HG03378 (cell line): ENCODE measurements at regions not wholly inside any gene's neighbourhood (a gene's known extent, or its start where the extent isn't known, plus 50 kb on each side); places are given as distances from the start of the nearest gene placed in this dataset.
"Not testable (repeated sequence)": the region's sequence is repeated elsewhere in the genome, so short reads cannot be mapped to it uniquely, and the experiment has no call there.

ENCODE experiments used
- ATAC-seq: cut with Tn5 transposase; IDR thresholded peaks from one replicate; pipeline ENCODE4 v1.9.1; 2021; ENCODE audit warnings: mild to moderate bottlenecking, moderate library complexity; ENCODE audit not compliant: unreplicated experiment

- ATAC-seq = no peak
Measured at GRCh38 chr2:406231-406630, 118.3 kb upstream of the ALKAL2 start.

DNA sequence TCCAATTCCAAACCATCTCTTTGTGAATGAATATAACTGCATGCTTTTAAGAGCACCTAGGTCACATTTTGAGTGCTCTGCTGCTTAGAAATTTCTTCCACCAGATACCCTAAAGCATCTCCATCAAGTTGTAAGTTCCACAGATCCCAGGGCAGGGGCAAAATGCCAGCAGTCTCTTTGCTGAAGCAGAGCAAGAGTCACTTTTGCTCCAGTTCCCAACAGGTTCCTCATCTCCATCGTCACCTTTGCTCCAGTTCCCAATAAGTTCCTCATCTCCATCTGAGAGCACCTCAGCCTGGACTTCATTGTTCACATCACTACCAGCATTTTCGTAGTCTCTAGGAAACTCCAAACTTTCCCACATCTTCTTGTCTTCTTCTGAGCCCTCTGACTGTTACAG is 116.7 kb upstream of the ALKAL2 start:
- no peak for ATAC-seq

DNA sequence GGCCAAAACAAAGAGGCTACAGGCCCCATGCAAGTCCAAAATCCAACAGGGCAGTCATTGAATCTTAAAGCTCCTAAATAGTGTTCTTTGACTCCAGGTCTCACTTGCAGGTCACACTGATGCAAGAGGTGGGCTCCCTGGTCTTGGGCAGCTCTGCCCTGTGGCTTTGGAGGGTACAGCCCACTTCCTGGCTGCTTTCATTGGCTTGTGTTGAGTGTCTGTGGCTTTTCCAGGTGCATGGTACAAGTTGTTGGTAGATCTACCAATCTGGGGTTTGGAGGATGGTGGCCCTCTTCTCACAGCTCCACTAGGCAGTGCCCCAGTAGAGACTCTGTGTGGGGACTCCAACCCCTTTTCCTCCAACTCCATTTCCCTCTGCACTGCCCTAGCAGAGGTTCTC is 115.8 kb upstream of the ALKAL2 start:
- no peak for ATAC-seq

DNA sequence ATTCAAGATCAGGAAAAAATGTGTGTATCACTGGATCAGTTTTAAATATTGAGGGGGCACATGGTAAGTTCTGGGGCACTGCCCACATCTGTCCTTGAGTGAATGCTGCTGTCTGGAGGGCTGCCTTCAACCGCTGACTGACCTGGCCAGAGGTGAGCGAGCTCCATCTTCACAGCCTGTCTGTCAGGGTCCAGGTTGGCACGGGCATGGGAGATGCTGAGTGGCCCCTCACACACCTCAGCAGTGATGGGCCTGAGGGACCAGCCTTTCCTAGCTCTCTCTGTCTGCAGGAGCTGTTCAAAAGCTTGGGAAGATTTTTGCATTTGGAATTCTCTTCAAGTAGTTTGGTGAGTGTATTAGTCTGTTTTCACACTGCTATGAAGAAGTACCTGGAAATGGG is 114.8 kb upstream of the ALKAL2 start:
- no peak for ATAC-seq

- no peak for ATAC-seq
Measured at GRCh38 chr2:402206-402605, 114.3 kb upstream of the ALKAL2 start.

DNA sequence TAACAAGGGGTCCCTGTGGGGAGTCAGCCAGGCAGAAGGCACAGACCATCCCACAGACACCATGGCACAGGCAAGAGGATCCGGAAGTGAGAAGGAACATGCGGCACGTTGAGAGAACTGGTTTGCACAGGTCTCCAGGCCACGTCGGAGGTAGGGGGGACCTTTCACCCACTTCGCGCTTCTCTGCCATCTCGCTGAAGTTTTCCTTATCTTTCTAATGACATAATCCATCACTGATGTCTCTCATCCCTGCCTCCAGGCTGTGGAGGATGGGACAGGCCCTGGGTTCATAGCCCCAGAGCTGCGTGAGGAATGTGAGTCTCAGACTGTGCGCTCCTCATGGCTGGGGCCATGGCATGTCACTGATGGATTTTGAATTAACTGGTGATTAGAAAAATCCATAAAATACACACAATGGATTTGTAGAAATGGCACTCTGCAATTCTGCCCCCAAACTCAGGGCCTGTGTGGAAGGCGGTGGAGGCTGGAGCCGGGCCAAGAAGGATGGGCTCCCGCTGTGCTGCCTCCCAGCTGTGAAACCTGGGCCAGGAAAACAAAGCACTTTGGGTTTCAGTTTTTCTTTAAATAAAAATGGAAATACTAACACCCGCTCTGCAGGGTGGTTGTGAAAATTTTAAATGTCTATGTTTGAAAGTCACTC is 113.3 kb upstream of the ALKAL2 start:
- ATAC-seq = no peak

DNA sequence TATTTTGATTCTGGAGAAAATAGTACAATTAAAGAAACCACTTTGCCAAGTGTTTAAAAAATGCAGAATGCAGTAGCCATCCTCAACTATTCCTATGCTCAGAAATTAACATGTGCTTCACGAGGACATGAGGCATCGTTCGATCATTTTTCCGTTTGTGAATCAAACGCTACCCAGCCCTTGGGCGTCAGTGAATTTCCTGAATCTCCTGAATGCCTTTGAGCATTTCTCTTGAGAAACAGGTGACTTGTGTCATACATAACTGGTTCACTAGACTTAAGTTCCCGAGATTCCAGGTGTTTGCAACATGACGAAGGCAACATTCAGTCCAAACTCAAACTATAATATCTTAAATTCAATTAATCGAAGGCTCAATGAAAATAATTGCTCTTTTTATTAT is 110.0 kb upstream of the ALKAL2 start:
- no peak for ATAC-seq

GRCh38 chr2:397521-397920 is 109.6 kb upstream of the ALKAL2 start:
- no peak for ATAC-seq

DNA sequence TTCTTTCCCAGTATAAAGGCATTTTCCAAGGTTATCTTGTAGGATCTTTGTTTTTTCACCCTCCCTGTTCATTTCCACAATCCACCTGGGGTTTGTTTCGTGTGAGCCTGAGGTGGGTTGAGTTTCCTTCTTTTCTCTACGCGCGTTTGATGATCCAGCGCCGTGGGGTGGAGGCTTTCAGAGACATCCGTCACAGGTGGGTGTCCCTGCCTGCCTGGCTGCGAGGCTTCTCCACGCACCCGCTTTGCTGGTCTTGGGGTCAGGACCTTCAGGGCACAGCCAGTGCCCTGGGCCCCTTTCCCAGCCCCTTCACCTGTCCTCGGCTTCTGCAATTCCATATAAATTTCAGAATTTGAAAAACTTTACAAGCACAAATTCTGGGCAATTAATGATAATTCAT is 109.0 kb upstream of the ALKAL2 start:
- ATAC-seq = no peak

DNA sequence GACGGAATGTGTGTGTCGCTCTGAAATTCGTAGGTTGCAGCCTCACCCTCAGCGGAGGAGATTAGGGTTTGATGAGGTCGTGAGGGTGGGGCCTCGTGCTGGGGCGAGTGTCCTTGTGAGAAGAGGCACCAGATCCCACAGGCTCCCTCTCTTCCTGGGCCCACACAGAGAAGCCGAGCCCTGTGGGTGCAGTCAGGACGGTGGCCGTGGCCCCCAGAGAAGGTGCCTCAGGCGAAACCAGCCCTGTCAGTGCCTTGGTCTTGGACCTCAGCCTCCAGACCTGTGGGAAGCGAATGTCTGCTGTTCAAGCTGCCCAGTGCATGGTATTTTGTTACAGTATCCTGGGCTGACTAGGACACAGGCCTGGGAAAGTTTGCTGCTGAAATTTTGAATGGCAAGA is 108.0 kb upstream of the ALKAL2 start:
- no peak for ATAC-seq

DNA sequence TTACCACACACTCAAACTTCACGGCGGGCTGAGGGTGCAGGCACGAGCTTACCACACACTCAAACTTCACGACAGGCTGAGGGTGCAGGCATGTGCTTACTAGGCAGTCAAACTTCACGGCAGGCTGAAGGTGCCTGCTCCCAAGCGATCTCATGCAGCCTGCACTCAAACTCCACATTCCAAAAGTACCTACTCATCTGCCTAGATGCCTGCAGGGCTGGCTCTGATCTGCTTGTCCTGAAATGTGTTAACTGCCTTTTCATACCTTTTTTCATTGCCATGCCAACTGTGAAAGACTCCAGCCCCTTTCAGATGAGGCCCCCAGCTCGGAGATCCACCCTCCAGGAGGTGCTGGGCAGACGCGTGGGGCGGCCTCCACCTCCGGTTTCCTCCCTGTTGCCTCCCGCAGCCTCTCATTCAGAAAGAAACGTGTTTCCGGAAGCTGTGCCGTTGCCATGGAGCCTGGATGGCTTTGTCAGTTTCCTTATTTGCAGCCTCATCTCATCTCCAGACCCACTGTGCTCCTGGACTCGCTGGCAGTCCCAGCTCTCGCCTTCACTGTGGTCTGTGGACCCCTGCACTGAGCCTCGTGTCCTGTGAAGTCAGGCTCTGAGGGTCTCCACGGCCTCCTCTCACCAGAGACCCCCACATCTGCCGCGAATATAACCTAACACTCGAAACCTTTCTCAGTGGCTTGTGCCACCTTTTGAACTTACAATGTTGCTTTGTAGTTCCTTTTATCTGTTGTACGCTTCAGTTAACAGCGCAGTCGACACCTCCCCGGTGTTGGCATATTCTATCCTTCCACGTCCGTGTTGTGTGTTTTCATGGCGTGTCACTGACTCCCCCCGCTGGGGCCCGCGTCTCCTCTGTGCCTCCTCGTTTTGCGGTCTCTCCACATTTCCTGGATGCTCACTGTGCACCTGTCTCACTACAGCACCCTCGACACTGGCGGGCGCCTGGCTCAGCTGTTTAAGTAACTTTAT is 106.1 kb upstream of the ALKAL2 start:
- ATAC-seq = peak; percentile 71

GRCh38 chr2:392926-393280 is 105.0 kb upstream of the ALKAL2 start:
- ATAC-seq = no peak

- ATAC-seq = no peak
Measured at GRCh38 chr2:392181-392925, 104.5 kb upstream of the ALKAL2 start.

DNA sequence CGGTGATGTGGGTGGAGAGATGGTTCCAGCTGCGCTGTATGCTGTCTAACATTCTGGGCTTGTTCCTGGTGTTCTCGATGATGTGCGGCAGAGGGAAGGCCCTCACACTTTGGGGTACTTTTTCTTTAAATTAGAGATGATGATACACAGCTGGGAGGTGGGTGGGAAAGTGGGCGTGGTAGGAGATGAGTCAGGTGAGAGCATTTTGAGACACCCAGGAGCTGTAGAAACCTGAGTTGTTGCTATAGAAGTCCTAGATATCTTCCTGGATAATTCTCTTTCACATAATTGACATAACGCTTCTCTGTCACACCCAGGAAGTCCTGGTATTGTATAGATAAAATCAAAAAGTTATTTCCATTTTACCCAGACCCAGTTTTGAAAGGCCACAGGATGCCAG is 103.8 kb upstream of the ALKAL2 start:
- no peak for ATAC-seq

DNA sequence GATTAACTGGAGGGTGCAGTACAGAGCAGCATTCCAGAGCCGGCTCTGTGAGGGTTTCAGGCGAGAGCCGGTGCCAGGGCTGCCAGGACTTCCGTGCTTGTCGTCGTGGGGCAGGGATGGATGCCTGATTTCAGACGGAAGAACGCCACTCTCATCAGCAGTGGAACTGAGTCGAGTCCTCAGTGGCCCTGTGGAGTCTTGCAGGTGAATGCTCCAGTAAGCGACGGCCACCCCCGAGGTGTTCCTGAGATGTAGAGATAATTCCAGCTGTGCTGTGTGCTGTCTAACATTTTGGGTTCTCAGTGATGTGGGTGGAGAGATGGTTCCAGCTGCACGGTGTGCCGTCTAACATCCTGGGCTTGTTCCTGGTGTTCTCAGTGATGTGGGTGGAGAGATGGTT is 103.1 kb upstream of the ALKAL2 start:
- ATAC-seq = no peak

DNA sequence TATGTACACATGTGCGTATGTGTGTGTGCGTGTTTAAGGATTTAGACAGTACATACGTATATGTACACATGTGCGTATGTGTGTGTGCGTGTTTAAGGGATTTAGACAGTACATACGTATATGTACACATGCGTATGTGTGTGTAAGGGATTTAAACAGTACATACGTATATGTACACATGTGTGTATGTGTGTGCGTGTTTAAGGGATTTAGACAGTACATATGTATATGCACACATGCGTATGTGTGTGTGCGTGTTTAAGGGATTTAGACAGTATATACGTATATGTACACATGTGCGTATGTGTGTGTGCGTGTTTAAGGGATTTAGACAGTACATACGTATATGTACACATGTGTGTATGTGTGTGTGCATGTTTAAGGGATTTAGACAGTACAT is 102.1 kb upstream of the ALKAL2 start:
- ATAC-seq = not testable (repeated sequence)

- ATAC-seq = not testable (repeated sequence)
Measured at GRCh38 chr2:388752-389151, 100.9 kb upstream of the ALKAL2 start.

DNA sequence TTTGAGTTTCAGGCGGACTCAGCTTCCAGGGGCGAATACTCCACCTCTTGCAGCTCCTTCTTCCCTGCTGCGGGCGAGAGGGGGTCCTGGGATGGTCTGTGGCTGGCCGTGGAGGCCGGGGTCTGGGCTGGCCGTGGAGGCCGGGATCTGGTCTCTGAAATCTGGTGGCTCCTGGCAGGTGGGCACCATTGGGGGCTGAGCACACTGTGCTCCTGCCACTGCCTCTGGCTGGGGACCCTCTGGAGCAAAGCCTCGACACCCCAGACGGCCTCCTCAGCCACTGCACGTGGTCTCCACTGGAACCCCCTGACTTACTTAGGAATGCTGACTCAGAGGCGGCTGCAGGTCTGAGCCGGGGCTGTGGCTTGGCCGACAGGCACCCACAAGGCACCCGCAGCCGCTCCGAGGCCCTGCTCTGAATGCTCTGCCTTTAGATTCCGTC is 100.1 kb upstream of the ALKAL2 start:
- ATAC-seq = no peak

DNA sequence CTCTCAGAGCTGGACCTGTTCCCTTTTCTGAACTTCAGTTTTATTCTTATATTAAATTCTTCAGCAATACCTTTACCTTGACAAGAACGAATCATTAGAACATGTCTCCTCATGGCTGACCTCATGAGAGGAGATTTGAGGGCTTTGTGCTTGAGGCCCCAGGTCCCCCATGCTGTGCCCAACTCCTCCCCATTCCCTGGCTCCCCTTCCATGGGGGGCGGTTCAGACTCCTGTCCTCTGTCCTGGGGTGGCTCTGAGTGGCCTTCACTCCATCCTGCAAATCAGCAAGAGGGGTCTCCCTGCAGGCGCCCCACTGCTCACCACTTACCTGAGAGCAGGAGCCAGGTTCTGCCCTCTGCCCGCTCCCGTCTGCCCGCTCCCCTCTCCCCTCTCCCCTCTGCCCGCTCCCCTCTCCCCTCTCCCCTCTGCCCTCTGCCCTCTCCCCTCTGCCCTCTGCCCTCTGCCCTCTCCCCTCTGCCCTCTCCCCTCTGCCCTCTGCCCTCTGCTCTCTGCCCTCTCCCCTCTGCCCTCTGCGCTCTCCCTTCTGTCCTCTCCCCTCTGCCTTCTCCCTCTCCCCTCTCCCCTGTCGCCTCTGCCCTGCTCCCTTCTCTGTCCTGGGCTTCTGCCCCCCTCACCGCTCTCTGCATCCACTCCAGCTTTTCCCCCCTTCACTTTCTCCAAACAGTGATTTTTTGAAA is 98.7 kb upstream of the ALKAL2 start:
- no peak for ATAC-seq

GRCh38 chr2:385785-386184 is 97.9 kb upstream of the ALKAL2 start:
- no peak for ATAC-seq

DNA sequence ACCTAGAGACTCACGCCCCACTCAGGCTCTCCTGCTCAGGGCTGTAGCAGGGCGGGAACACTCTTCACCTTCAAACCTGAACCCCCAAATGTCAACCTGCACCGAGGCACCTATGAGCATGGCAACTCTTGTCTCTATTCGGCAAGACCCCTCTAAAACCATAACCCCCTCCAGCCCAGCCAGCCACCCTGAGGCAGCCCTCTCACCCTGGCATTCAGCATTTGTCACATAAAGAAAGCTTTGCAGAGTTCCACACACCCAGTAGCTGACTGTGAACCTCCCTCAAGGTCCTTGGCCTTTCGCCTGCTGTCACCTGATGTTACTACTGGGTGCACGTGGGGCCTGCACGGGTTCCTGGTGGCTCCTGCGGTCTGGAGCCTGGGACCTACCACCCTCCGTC is 97.2 kb upstream of the ALKAL2 start:
- ATAC-seq = no peak
